ENCODE measurements at regions not wholly inside any gene's neighbourhood (a gene's known extent, or its start where the extent isn't known, plus 50 kb on each side); places are given as distances from the start of the nearest gene placed in this dataset.

- DNase-seq, result no peak
These were observed 67.6 kb upstream of the CFAP20DC start for GRCh38 chr3:59117396-59117795.

GRCh38 chr3:59116233-59116537 lies 66.4 kb upstream of the CFAP20DC start:
- DNase-seq, result no peak

- no peak for DNase-seq
These were observed 65.8 kb upstream of the CFAP20DC start for GRCh38 chr3:59115364-59116232.

GRCh38 chr3:59107856-59108815 lies 58.3 kb upstream of the CFAP20DC start:
- DNase-seq, result no peak

- DNase-seq, result no peak
These were observed 56.3 kb upstream of the CFAP20DC start for GRCh38 chr3:59106085-59106648.

GRCh38 chr3:59103552-59103951 lies 53.7 kb upstream of the CFAP20DC start:
- no peak for DNase-seq

- DNase-seq, result no peak
These were observed 51.5 kb upstream of the CFAP20DC start for GRCh38 chr3:59101231-59101736.
